Ovary (tissue), 3 donors: ENCODE measurements at regions not wholly inside any gene's neighbourhood (a gene's known extent, or its start where the extent isn't known, plus 50 kb on each side); places are given as distances from the start of the nearest gene placed in this dataset.

Experiments
- CTCF ChIP-seq, 3 donors: fragments of 450-650 bp in 2 of 3; fragments of 200-600 bp in 1 of 3; IDR thresholded peaks; one replicate each; pipeline versions ENCODE4 v1.5.1 to v1.8.0; 2016 to 2022; ENCODE audit warnings: antibody characterized with exemption in 3 of 3, mild to moderate bottlenecking in 1 of 3
- EP300 ChIP-seq: sonication (generic); formaldehyde crosslinking; IDR thresholded peaks from one replicate; pipeline ENCODE4 v1.6.1; 2017; ENCODE audit warnings: antibody characterized with exemption
- donor health status: DM: no; HTN: no; CAD: no.

GRCh38 chr14:40762685-40763084 is 844.0 kb upstream of the LRFN5 start:
- TF ChIP-seq EP300 (no peak), CTCF (IDR thresholded peaks at IDR 0.05) (no peak)
